ENCODE measurements at regions not wholly inside any gene's neighbourhood (a gene's known extent, or its start where the extent isn't known, plus 50 kb on each side); places are given as distances from the start of the nearest gene placed in this dataset.
"Not testable (repeated sequence)": the region's sequence is repeated elsewhere in the genome, so short reads cannot be mapped to it uniquely, and the experiment has no call there.

DNA sequence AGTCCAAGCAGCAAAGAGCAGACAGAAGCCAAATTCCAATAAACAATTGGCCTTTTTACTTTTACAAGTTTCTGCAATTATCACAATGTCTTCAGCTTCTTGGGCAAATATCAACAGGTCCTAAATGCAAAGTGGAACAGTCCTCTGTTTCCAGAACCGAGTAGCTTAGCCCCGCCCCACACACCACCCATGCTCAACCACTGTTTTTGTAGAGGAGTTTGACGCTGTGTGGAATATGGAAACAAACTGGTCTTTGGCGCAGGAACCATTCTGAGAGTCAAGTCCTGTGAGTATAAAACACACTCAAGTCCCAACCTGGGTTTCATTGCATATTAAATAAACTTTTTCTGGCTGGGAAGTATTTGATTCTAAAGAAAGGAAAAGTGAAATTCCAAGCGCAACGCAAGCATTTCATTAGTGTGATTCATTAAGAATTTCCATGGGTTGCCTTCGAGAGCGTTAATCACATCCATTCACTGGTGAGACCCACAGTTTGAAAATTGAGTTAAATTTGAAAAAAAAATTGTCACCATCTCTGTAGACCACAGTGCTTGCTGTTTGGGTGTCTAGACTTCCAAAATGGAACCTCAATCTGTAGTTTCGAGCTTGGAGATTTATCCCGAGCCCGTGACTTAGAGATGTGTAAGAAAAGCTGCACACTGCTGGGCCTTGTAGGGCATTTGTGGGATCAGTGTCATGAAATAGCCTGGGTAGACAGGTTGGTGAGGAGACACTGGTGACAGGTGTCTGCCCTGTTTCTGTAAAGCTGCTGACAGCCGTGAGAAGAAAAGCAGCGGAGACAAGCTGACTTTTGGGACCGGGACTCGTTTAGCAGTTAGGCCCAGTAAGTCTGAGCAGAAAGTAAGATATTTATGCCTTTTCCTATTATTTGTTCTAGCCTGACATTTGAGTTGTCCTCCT, 96.1 kb downstream of the DAD1 start:
- intact Hi-C loops (cut with DNase I) = no loop called here
- Histone ChIP-seq H3K27me3 (peaks cover 0 to 19% of the 10 kb centered on the region in 2 donors), H3K36me3 (no peaks in the 10 kb centered on the region), H3K27ac (no peak overlapping the region), H3K9me3 (no peaks in the 10 kb centered on the region), H3K4me1 (no peaks in the 10 kb centered on the region), H3K4me3 (no peak overlapping the region)
- TF ChIP-seq, protein P1, sequence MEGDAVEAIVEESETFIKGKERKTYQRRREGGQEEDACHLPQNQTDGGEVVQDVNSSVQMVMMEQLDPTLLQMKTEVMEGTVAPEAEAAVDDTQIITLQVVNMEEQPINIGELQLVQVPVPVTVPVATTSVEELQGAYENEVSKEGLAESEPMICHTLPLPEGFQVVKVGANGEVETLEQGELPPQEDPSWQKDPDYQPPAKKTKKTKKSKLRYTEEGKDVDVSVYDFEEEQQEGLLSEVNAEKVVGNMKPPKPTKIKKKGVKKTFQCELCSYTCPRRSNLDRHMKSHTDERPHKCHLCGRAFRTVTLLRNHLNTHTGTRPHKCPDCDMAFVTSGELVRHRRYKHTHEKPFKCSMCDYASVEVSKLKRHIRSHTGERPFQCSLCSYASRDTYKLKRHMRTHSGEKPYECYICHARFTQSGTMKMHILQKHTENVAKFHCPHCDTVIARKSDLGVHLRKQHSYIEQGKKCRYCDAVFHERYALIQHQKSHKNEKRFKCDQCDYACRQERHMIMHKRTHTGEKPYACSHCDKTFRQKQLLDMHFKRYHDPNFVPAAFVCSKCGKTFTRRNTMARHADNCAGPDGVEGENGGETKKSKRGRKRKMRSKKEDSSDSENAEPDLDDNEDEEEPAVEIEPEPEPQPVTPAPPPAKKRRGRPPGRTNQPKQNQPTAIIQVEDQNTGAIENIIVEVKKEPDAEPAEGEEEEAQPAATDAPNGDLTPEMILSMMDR (IDR thresholded peaks at IDR 0.05) = no peak
- ATAC-seq (peak; percentile 34), DNase-seq (no peak)

DNA sequence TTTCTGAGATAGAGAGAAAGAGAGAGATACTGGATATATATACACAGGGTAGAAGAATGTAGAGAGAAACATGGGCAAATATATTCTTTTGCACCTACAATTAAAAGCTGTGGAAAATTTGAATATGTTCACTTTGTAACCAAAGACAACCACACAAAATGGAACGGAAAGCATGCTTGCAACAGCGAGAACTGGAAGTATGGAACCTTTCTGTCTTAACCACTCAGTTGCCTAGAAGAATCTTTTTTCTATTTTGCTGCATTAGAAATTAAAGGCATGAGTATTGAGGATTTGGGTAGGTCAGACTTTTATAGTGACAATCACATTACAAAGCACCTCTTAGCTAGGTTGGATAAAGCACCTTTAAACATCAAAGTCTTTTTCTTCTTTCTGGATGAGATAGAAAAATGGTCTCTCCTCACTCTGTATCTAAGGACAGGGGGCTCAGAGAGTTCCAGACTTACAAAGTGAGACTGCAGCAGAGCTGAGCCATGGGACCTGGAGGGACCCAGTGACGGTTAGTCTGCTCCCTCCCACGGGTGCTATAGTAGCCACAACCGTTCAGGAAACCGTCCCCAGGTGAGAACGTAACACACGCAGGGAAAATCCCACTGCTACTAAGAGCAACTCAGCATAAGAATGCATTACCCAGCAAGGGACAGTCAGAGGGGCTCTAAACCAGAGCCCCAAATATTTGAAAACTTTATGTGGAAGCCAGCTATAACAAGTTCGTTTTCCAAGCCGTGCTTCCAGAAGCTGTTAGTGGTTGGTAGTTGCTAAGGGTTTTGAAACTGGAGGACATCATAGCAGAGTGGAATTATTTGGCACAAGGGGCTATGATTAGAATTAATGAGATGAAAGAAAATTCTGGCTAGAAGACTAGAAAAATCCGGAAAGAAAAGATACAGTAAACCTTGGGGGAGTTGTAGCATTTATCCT, 97.1 kb downstream of the DAD1 start:
- ATAC-seq = peak; percentile 10
- H3K36me3 ChIP-seq = no peaks in the 10 kb centered on the region
- intact Hi-C loops (cut with DNase I) = no loop called here

DNA sequence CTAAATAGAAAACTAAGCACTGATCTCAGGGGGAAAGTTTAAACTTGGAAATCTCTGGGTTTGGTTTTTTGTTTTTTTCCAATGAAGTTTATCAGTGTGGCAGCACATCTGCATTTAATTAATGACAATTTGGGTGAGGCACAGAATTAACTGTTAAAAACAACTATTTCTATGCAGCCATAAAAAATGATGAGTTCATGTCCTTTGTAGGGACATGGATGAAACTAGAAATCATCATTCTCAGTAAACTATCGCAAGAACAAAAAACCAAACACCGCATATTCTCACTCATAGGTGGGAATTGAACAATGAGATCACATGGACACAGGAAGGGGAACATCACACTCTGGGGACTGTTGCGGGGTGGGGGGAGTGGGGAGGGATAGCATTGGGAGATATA, 98.0 kb downstream of the DAD1 start:
- DNase-seq; H3K4me3 ChIP-seq; ATAC-seq; H3K9me3 ChIP-seq; intact Hi-C loops (cut with DNase I); H3K4me1 ChIP-seq; H3K27ac ChIP-seq; H3K36me3 ChIP-seq: not testable (repeated sequence)
- peaks cover 0 to 19% of the 10 kb centered on the region in 2 donors for H3K27me3 ChIP-seq

More for the DNA sequence above, 97.1 kb downstream of the DAD1 start:
- Histone ChIP-seq H3K27ac (peak overlapping the region in 1 of 2 donors; percentile 26), H3K9me3 (no peaks in the 10 kb centered on the region), H3K4me1 (no peaks in the 10 kb centered on the region), H3K27me3 (peaks cover 0 to 19% of the 10 kb centered on the region in 2 donors), H3K4me3 (no peak overlapping the region)
- DNase-seq = peak in 2 of 4 donors; percentile 32 to 42
- TF ChIP-seq, protein P1 (IDR thresholded peaks at IDR 0.05) = no peak

DNA sequence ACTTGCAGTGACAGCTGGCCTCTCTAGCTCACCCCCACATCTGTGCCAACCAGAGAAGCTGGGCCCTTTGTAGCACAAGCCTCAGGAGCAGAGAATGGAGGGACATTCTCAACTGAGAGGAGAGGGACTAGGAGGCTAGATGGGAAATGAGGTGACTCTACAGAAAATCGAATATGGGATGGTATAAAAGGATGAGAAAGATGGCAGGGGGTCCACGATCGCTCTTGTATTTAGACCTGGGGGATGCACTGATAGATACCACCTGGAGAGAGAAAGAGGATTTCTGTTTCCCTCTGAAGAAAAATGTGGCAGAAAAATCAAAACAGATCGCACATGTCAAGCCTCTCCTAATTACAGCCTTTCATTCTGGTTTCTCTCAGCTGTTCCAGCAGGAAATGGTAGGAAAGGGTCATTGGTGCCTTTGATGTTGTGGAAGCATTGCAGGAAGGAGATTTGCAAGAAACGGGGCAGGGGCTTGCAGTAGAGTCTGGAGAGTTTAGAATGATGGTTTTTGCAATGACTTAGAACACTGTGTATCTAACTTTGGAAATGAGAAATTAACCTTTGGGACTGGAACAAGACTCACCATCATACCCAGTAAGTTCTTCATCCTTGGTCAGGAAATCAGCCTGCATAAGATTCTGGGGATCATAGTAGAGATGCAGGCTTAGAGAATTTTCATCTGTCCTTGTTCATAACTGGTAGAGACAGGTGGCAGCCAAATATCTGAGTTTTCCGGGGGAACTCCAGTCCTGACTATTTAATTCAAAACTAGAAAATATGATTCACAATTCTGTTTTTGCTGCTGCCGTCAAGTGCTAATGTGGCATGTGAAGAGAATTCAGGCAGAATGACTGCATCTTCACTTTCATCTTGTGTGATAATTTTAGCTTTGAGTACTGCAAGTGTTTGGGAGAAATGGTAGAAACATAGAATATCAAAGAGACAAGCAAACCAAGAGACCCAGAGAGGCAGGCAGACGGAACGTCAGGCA, 98.8 kb downstream of the DAD1 start:
- Histone ChIP-seq H3K4me1 (no peaks in the 10 kb centered on the region), H3K36me3 (no peaks in the 10 kb centered on the region), H3K4me3 (no peak overlapping the region), H3K27me3 (peaks cover 0 to 19% of the 10 kb centered on the region in 2 donors), H3K9me3 (no peaks in the 10 kb centered on the region), H3K27ac (no peak overlapping the region)
- DNase-seq (peak in 2 of 4 donors; percentile 39 to 51), ATAC-seq (no peak)
- TF ChIP-seq, protein P1 (IDR thresholded peaks at IDR 0.05) = no peak
- intact Hi-C loops (cut with DNase I) = no loop called here

DNA sequence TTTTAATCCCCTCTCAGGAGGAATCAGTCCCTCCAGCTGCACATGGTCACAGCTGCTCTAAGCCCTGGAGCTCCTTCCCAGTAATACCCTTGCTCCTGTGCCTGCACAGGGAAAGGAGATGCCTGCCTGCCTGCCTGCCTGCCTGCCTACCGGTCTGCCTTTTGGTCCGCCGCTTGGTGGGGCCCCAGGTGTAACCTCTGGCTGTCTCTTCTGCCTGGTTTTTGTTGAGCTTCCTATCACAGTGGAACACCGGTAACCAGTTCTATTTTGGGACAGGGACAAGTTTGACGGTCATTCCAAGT, 99.8 kb downstream of the DAD1 start:
- H3K27ac ChIP-seq = no peak overlapping the region
- H3K36me3 ChIP-seq = no peaks in the 10 kb centered on the region
- DNase-seq (no peak), ATAC-seq (no peak)
- H3K4me1 ChIP-seq = peaks cover 0 to 4% of the 10 kb centered on the region in 2 donors
- intact Hi-C loops (cut with DNase I) = no loop called here
- no peak overlapping the region for H3K4me3 ChIP-seq
- H3K9me3 ChIP-seq = no peaks in the 10 kb centered on the region
- TF ChIP-seq, protein P1 (IDR thresholded peaks at IDR 0.05) = no peak
- H3K27me3 ChIP-seq = peaks cover 0 to 19% of the 10 kb centered on the region in 2 donors

Data from left lung (tissue), 4 donors.